ENCODE measurements at regions not wholly inside any gene's neighbourhood (a gene's known extent, or its start where the extent isn't known, plus 50 kb on each side); places are given as distances from the start of the nearest gene placed in this dataset.

- no peak overlapping the region for H3K4me3 ChIP-seq (ENCODE audit: low read length)
- H3K36me3 ChIP-seq (ENCODE audit: low read depth, low read length): no peaks in the 10 kb centered on the region
- TF ChIP-seq EZH2 (IDR thresholded peaks at IDR 0.05; ENCODE audit: low read length, unreplicated experiment) (no peak), CTCF (conservative IDR thresholded peaks at IDR 0.05; ENCODE audit: low read depth, low read length) (no peak), EZH2phosphoT487 (IDR thresholded peaks at IDR 0.05; ENCODE audit: borderline replicate concordance, low read length) (no peak)
- no peak overlapping the region for H3K27ac ChIP-seq (ENCODE audit: low read length)
- POLR2A ChIA-PET (ENCODE audit: unreplicated experiment): no interaction called here
- ATAC-seq (no peak), DNase-seq (no peak)
- H3K4me1 ChIP-seq (ENCODE audit: insufficient read depth, low read length): no peaks in the 10 kb centered on the region
- no peaks in the 10 kb centered on the region for H3K27me3 ChIP-seq (ENCODE audit: low read length)
- intact Hi-C loops (cut with micrococcal nuclease): no loop called here
- no peaks in the 10 kb centered on the region for H3K9me3 ChIP-seq (ENCODE audit: low read length)
- no peak overlapping the region for H3K9ac ChIP-seq (ENCODE audit: low read length)
- BruUV-seq (replicated peaks): no TSS peak
- no peak overlapping the region for H3K4me2 ChIP-seq (ENCODE audit: low read length)
- no peaks in the 10 kb centered on the region for H4K20me1 ChIP-seq (ENCODE audit: low read length)
- CTCF ChIA-PET: no interaction called here
- no peak overlapping the region for H2AFZ ChIP-seq (ENCODE audit: low read length)
- no peaks in the 10 kb centered on the region for H3F3A ChIP-seq (ENCODE audit: low read length, unreplicated experiment)
- no peaks in the 10 kb centered on the region for H3K9me2 ChIP-seq (replicated peaks; ENCODE audit: low read length)
- H3K79me2 ChIP-seq (ENCODE audit: low read length): no peaks in the 10 kb centered on the region
Measured at GRCh38 chr2:208556983-208557484, 150.4 kb downstream of the PTH2R start.

- POLR2A ChIA-PET (ENCODE audit: unreplicated experiment): no interaction called here
Measured at GRCh38 chr2:208565690-208566416, 159.3 kb downstream of the PTH2R start.

More at GRCh38 chr2:208565690-208566416, 159.3 kb downstream of the PTH2R start:
- H3K9me2 ChIP-seq (replicated peaks; ENCODE audit: low read length): no peaks in the 10 kb centered on the region
- no peaks in the 10 kb centered on the region for H3F3A ChIP-seq (ENCODE audit: low read length, unreplicated experiment)
- ATAC-seq (no peak), DNase-seq (no peak)
- H3K27ac ChIP-seq (ENCODE audit: low read length): no peak overlapping the region
- CTCF ChIA-PET: no interaction called here
- H4K20me1 ChIP-seq (ENCODE audit: low read length): no peaks in the 10 kb centered on the region
- BruUV-seq (replicated peaks): no TSS peak
- H2AFZ ChIP-seq (ENCODE audit: low read length): no peak overlapping the region
- no peaks in the 10 kb centered on the region for H3K27me3 ChIP-seq (ENCODE audit: low read length)
- no peaks in the 10 kb centered on the region for H3K79me2 ChIP-seq (ENCODE audit: low read length)
- H3K9me3 ChIP-seq (ENCODE audit: low read length): no peaks in the 10 kb centered on the region
- H3K4me2 ChIP-seq (ENCODE audit: low read length): no peak overlapping the region
- no peaks in the 10 kb centered on the region for H3K36me3 ChIP-seq (ENCODE audit: low read depth, low read length)
- intact Hi-C loops (cut with micrococcal nuclease): no loop called here
- no peak for TF ChIP-seq CTCF (conservative IDR thresholded peaks at IDR 0.05; ENCODE audit: low read depth, low read length)
- TF ChIP-seq EZH2phosphoT487 (IDR thresholded peaks at IDR 0.05; ENCODE audit: borderline replicate concordance, low read length): no peak
- TF ChIP-seq EZH2 (IDR thresholded peaks at IDR 0.05; ENCODE audit: low read length, unreplicated experiment): no peak
- H3K4me1 ChIP-seq (ENCODE audit: insufficient read depth, low read length): no peaks in the 10 kb centered on the region
- H3K9ac ChIP-seq (ENCODE audit: low read length): no peak overlapping the region
- no peak overlapping the region for H3K4me3 ChIP-seq (ENCODE audit: low read length)

Data from PC-3 (cell line).